Panc1 (cell line): ENCODE measurements at regions not wholly inside any gene's neighbourhood (a gene's known extent, or its start where the extent isn't known, plus 50 kb on each side); places are given as distances from the start of the nearest gene placed in this dataset.

Source experiments
- ATAC-seq: fragments of 200-7000 bp; cut with Tn5 transposase; 2 replicates; pipeline ENCODE4 v1.9.1; 2020; ENCODE audit warnings: mild to moderate bottlenecking, moderate library complexity
- BruUV-seq: library from RNA; stranded (reverse); fragments of 400-500 nt; replicated peaks from 2 replicates; lab custom pipeline; 2021; lab: Mats Ljungman, UMichigan
- CTCF ChIA-PET: fragments of 300-600 bp; sonication (Branson Sonifier 250); formaldehyde crosslinking; loops from one replicate; lab custom pipeline; 2022; ENCODE audit warnings: antibody characterized with exemption; lab: Charles Lee
- POLR2A ChIA-PET: fragments of 300-600 bp; sonication (Branson Sonifier 250); formaldehyde crosslinking; loops from one replicate; lab custom pipeline; 2022; ENCODE audit warnings: antibody characterized with exemption; lab: Charles Lee
- DNase-seq: peaks from one replicate; pipeline ENCODE4 v3.0.0-alpha.2; 2010; ENCODE audit warnings: low read depth, low spot score
- H3K27ac ChIP-seq: 2 replicates; pipeline ENCODE4 v1.5.1; 2011; ENCODE audit warnings: mild to moderate bottlenecking, low read length, inconsistent platforms
- H3K27me3 ChIP-seq: fragments of 200-500 bp; sonication (Bioruptor generic); 2 replicates; pipeline ENCODE4 v1.6.0; 2014; ENCODE audit warnings: low read length, inconsistent platforms; ENCODE audit not compliant: control insufficient read depth, insufficient read depth
- H3K36me3 ChIP-seq: fragments of 200-500 bp; sonication (Bioruptor generic); 2 replicates; pipeline ENCODE4 v1.5.1; 2014; ENCODE audit warnings: inconsistent platforms, mild to moderate bottlenecking, low read length, moderate library complexity; ENCODE audit not compliant: control insufficient read depth, insufficient read depth
- H3K4me1 ChIP-seq: 2 replicates; pipeline ENCODE4 v1.5.1; 2011; ENCODE audit warnings: inconsistent platforms, mild to moderate bottlenecking, low read length, moderate library complexity; ENCODE audit not compliant: control insufficient read depth, insufficient read depth
- H3K4me3 ChIP-seq, 2 experiments: 2 replicates each; pipeline ENCODE4 v1.5.1; 2011 to 2012; ENCODE audit warnings: low read depth in 2 of 2, low read length in 2 of 2, mild to moderate bottlenecking in 2 of 2, inconsistent platforms in 1 of 2, moderate library complexity in 1 of 2
- H3K9me3 ChIP-seq: fragments of 200-500 bp; sonication (Bioruptor generic); 2 replicates; pipeline ENCODE4 v1.5.1; 2014; ENCODE audit warnings: low read depth, mild to moderate bottlenecking, inconsistent platforms, low read length, moderate library complexity; ENCODE audit not compliant: control insufficient read depth, insufficient read depth
- POLR2AphosphoS5 ChIP-seq: IDR thresholded peaks from 2 replicates; pipeline ENCODE4 v1.6.1; 2012; ENCODE audit warnings: mild to moderate bottlenecking, low read depth, low read length, moderate library complexity
- SIN3A ChIP-seq: IDR thresholded peaks from 2 replicates; pipeline ENCODE4 v1.6.1; 2012; ENCODE audit warnings: low read depth, mild to moderate bottlenecking, low read length, moderate library complexity, borderline replicate concordance; ENCODE audit not compliant: insufficient read depth
- TCF7L2 ChIP-seq: IDR thresholded peaks from 2 replicates; pipeline ENCODE4 v1.6.1; 2011; ENCODE audit warnings: mild to moderate bottlenecking, low read depth, low read length, inconsistent platforms
- in situ Hi-C: cut with HindIII; loops from 2 replicates; pipeline ENCODE4 v1.10.0; 2016; ENCODE audit warnings: low sequenced_read_pairs, low pct_unique_long_range_greater_than_20kb
- intact Hi-C: fragments of 100-400 bp; cut with micrococcal nuclease; formaldehyde crosslinking; loops from one replicate; pipeline ENCODE4 v1.10.0; 2022; ENCODE audit not compliant: unreplicated experiment
- TF ChIP-seq, protein P1 (sequence below): fragments of 450-650 bp; IDR thresholded peaks from 2 replicates; pipeline ENCODE4 v1.5.1; 2017; ENCODE audit warnings: mild to moderate bottlenecking
- TF ChIP-seq, protein P2 (sequence below), 2 experiments: IDR thresholded peaks; 2 replicates each; pipeline ENCODE4 v1.6.1; 2011 to 2012; ENCODE audit warnings: low read depth in 2 of 2, control low read depth in 1 of 2, low read length in 1 of 2, mild to moderate bottlenecking in 1 of 2, moderate library complexity in 1 of 2; ENCODE audit not compliant: insufficient read depth in 1 of 2

- no peaks in the 10 kb centered on the region for H3K9me3 ChIP-seq
- DNase-seq (no peak), ATAC-seq (no peak)
- no peaks in the 10 kb centered on the region for H3K4me1 ChIP-seq
- no peaks in the 10 kb centered on the region for H3K27me3 ChIP-seq
- H3K4me3 ChIP-seq: no peak overlapping the region
- TF ChIP-seq, protein P1, sequence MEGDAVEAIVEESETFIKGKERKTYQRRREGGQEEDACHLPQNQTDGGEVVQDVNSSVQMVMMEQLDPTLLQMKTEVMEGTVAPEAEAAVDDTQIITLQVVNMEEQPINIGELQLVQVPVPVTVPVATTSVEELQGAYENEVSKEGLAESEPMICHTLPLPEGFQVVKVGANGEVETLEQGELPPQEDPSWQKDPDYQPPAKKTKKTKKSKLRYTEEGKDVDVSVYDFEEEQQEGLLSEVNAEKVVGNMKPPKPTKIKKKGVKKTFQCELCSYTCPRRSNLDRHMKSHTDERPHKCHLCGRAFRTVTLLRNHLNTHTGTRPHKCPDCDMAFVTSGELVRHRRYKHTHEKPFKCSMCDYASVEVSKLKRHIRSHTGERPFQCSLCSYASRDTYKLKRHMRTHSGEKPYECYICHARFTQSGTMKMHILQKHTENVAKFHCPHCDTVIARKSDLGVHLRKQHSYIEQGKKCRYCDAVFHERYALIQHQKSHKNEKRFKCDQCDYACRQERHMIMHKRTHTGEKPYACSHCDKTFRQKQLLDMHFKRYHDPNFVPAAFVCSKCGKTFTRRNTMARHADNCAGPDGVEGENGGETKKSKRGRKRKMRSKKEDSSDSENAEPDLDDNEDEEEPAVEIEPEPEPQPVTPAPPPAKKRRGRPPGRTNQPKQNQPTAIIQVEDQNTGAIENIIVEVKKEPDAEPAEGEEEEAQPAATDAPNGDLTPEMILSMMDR: no peak
- no peak for TF ChIP-seq TCF7L2
- TF ChIP-seq, protein P2, sequence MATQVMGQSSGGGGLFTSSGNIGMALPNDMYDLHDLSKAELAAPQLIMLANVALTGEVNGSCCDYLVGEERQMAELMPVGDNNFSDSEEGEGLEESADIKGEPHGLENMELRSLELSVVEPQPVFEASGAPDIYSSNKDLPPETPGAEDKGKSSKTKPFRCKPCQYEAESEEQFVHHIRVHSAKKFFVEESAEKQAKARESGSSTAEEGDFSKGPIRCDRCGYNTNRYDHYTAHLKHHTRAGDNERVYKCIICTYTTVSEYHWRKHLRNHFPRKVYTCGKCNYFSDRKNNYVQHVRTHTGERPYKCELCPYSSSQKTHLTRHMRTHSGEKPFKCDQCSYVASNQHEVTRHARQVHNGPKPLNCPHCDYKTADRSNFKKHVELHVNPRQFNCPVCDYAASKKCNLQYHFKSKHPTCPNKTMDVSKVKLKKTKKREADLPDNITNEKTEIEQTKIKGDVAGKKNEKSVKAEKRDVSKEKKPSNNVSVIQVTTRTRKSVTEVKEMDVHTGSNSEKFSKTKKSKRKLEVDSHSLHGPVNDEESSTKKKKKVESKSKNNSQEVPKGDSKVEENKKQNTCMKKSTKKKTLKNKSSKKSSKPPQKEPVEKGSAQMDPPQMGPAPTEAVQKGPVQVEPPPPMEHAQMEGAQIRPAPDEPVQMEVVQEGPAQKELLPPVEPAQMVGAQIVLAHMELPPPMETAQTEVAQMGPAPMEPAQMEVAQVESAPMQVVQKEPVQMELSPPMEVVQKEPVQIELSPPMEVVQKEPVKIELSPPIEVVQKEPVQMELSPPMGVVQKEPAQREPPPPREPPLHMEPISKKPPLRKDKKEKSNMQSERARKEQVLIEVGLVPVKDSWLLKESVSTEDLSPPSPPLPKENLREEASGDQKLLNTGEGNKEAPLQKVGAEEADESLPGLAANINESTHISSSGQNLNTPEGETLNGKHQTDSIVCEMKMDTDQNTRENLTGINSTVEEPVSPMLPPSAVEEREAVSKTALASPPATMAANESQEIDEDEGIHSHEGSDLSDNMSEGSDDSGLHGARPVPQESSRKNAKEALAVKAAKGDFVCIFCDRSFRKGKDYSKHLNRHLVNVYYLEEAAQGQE (IDR thresholded peaks at IDR 0.05; ENCODE audit: insufficient read depth in 1 of 2, low read depth in 2 of 2, low read length in 1 of 2): no peak
- no peak for TF ChIP-seq SIN3A
- no peak for TF ChIP-seq POLR2AphosphoS5
- intact Hi-C loops (no loop called here), in situ Hi-C loops (no loop called here)
- no peak overlapping the region for H3K27ac ChIP-seq
- ChIA-PET CTCF (no interaction called here), POLR2A (no interaction called here)
- no TSS peak for BruUV-seq
- no peaks in the 10 kb centered on the region for H3K36me3 ChIP-seq
These were observed 85.8 kb upstream of the MSH6 start for GRCh38 chr2:47697000-47697601.

DNA sequence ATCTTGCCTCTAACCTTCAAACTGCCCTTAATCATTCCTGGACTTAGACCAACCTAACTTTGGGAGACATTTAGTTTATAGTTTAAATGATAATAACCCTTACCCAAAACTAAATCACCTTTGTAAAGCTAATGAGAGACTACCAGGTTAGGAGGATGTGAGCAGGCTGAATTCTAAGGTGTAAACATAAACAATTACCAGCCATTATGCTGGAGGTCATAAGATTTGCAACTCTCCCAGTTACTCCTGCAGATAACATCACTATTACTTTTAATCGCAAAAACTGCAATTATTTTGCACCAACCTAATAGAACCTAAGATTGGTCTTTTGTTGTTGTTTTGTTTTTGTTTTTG is 86.5 kb upstream of the MSH6 start:
- TF ChIP-seq POLR2AphosphoS5 (no peak), SIN3A (no peak), TCF7L2 (no peak)
- TF ChIP-seq, protein P1: no peak
- TF ChIP-seq, protein P2 (IDR thresholded peaks at IDR 0.05; ENCODE audit: insufficient read depth in 1 of 2, low read depth in 2 of 2, low read length in 1 of 2): no peak
- intact Hi-C loops: no loop called here
- H3K27ac ChIP-seq: no peak overlapping the region
- DNase-seq: no peak
- in situ Hi-C loops: no loop called here
- no peak overlapping the region for H3K4me3 ChIP-seq
- no peaks in the 10 kb centered on the region for H3K36me3 ChIP-seq
- ATAC-seq: no peak
- CTCF ChIA-PET: no interaction called here
- no TSS peak for BruUV-seq
- no peaks in the 10 kb centered on the region for H3K4me1 ChIP-seq
- H3K27me3 ChIP-seq: no peaks in the 10 kb centered on the region
- no peaks in the 10 kb centered on the region for H3K9me3 ChIP-seq
- POLR2A ChIA-PET: no interaction called here
